Fibroblast of the aortic adventitia (primary cell): ENCODE measurements at regions not wholly inside any gene's neighbourhood (a gene's known extent, or its start where the extent isn't known, plus 50 kb on each side); places are given as distances from the start of the nearest gene placed in this dataset.
"Not testable (repeated sequence)": the region's sequence is repeated elsewhere in the genome, so short reads cannot be mapped to it uniquely, and the experiment has no call there.

Experiments
- DNase-seq: peaks from one replicate; pipeline ENCODE4 v3.0.0-alpha.2; 2010; ENCODE audit warnings: low read depth
- H3K4me3 ChIP-seq: 2 replicates; pipeline ENCODE4 v1.5.1; 2011; ENCODE audit warnings: low read depth, mild to moderate bottlenecking, control low read depth, low read length, moderate library complexity
- TF ChIP-seq, protein P1 (sequence below): IDR thresholded peaks from 2 replicates; pipeline ENCODE4 v1.5.1; 2011; ENCODE audit warnings: mild to moderate bottlenecking, low read length, control low read depth, inconsistent platforms; ENCODE audit not compliant: insufficient read depth

DNA sequence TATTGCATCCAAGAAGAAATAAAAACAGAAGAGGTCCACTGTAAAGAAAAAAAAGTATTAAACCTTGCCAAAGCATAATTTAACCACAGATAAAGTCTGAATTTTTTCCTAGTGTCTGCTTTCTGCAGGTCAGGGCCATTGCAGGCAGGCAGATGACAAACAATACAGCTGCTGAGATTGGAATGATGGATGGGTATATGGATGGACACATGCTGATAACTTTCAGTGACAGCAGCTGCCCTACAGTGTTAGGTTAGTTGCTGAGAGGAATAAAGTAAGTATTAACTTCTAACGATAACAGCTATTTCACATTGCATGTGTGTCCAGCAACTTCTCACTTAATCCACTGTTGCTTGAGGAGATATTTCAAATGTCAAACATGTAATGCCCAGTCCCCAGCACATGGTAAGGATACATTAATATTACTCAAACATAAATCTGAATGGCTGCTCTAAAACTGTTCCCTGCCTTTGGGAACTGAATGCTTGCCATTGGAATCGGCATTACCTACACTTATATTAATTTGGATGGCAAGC is 515.3 kb downstream of the RMST start:
- TF ChIP-seq, protein P1, sequence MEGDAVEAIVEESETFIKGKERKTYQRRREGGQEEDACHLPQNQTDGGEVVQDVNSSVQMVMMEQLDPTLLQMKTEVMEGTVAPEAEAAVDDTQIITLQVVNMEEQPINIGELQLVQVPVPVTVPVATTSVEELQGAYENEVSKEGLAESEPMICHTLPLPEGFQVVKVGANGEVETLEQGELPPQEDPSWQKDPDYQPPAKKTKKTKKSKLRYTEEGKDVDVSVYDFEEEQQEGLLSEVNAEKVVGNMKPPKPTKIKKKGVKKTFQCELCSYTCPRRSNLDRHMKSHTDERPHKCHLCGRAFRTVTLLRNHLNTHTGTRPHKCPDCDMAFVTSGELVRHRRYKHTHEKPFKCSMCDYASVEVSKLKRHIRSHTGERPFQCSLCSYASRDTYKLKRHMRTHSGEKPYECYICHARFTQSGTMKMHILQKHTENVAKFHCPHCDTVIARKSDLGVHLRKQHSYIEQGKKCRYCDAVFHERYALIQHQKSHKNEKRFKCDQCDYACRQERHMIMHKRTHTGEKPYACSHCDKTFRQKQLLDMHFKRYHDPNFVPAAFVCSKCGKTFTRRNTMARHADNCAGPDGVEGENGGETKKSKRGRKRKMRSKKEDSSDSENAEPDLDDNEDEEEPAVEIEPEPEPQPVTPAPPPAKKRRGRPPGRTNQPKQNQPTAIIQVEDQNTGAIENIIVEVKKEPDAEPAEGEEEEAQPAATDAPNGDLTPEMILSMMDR, result no peak
- H3K4me3 ChIP-seq, result no peak overlapping the region
- DNase-seq, result no peak

DNA sequence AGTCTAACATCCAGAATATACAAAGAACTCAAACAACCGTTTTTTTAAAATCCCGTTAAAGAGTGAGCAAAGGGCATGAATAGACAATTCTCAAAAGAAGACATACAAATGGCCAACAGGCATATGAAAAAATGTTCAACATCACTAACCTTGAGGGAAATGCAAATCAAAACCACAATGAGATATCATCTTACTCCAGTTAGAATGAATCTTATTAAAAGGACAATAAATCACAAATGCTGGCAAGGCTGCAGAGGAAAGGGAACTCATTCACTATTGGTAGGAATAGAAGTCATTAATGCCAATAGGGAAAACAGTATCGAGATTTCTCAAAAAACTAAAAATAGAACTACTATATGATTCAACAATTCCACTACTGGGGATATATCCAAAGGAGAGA is 520.1 kb downstream of the RMST start:
- TF ChIP-seq, protein P1, result no peak
- no peak overlapping the region for H3K4me3 ChIP-seq
- DNase-seq, result no peak

DNA sequence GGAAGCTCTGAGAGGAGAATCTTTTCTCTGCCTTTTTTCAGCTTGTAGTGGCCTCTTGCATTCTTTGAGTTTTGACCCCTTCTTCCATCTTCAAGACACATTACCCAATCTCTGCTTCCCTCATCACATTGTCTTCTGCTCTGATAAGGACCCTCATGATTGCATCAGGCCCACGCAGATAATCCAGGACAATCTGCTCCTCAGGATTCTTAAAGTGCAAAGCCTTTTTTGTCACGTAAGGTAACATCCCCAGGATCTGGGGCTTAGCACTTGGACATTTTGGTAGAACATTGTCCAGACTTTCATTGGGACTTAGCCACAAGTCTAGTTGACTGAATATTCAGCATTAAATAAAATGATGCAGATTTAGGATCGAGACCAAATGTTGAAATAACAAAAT is 521.2 kb downstream of the RMST start:
- TF ChIP-seq, protein P1, result no peak
- no peak overlapping the region for H3K4me3 ChIP-seq
- DNase-seq, result no peak

DNA sequence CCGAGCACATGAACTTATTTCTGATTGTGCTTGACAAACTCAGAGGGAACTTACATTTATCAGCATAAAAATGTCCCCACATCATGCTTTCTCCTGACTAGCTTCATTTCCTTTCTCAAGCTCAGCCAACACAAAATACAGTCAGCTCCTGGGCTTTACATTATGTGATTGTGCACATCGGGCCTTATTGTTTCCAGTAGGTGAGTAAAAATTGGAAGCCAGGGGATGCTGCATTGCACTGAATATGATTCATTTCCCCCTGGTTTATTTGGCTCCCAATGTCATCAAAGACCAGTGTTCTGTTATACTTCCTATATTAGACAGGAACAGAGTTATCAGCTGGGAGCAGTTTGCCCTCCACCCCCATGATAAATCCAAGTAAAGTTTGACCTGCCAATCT is 521.8 kb downstream of the RMST start:
- no peak overlapping the region for H3K4me3 ChIP-seq
- TF ChIP-seq, protein P1, result no peak
- DNase-seq, result no peak

DNA sequence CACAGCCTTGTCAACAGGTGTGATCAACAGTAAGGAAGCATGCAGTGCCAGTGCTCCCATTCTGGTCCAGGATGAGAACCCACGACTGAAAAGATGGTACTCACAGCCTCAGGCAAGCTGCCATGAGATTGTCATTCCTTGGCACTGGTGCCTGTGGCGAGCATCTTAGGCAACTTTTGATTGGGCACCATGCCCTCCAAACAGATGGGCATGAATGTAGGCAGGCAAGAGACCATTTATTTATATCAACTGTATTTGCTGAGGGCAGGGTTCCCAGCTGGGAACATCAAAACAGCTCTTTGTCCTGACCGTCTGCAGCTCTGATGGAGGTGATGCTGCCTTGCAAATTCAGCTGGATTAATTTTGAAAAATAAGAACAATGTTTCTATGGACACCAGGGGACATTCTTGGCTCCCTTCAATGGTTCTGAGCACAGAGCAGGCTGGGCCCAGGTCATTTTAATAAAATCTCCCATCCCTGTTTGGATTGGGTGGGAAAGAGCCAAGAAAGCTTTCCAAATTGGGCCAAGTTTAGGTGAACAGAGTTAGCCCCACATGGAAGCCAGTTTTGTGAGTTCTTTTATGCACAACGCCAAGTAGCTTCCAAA is 522.5 kb downstream of the RMST start:
- H3K4me3 ChIP-seq, result no peak overlapping the region
- TF ChIP-seq, protein P1, result no peak
- DNase-seq, result no peak

DNA sequence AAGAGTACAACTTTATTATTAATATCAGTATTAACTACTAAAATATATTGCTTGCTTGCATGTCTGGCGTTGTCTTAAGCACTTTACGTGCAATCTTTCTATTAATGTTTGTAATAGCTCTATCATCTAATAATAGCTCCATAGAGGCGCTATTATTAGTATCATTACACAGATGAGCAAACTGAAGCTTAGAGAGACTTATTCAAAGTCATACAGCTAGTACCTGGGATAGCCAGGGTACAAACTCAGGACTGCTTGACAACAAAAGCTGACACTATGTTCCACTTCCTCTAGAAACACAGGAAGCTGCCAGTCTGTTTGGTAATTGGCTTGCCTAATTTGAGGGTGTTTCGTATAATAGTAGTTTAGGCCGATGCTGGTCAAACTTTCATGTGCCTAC is 523.2 kb downstream of the RMST start:
- no peak for DNase-seq
- H3K4me3 ChIP-seq, result no peak overlapping the region
- TF ChIP-seq, protein P1, result no peak

DNA sequence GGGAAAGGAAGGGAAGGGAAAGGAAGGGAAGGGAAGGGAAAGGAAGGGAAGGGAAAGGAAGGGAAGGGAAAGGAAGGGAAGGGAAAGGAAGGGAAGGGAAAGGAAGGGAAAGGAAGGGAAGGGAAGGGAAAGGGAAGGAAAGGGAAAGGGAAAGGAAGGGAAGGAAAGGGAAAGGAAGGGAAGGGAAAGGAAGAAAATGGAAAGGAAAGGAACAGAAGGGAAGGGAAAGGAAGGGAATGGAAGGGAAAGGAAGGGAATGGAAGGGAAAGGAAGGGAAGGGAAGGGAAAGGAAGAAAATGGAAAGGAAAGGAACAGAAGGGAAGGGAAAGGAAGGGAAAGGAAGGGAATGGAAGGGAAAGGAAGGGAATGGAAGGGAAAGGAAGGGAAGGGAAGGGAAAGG is 526.0 kb downstream of the RMST start:
- H3K4me3 ChIP-seq, DNase-seq: not testable (repeated sequence)
